Lower leg skin (tissue), 3 donors: ENCODE measurements at regions not wholly inside any gene's neighbourhood (a gene's known extent, or its start where the extent isn't known, plus 50 kb on each side); places are given as distances from the start of the nearest gene placed in this dataset.

Experiments used
- CTCF ChIP-seq, 3 donors: fragments of 450-650 bp; IDR thresholded peaks; one replicate each; pipeline ENCODE4 v1.5.1; 2016; ENCODE audit warnings: antibody characterized with exemption in 3 of 3, mild to moderate bottlenecking in 3 of 3, moderate library complexity in 2 of 3
- POLR2A ChIP-seq, 2 donors: fragments of 450-650 bp; IDR thresholded peaks; one replicate each; pipeline ENCODE4 v1.6.1; 2016 to 2017; ENCODE audit warnings: antibody characterized with exemption in 2 of 2, mild to moderate bottlenecking in 1 of 2, moderate library complexity in 1 of 2

- TF ChIP-seq CTCF (IDR thresholded peaks at IDR 0.05) (no peak), POLR2A (IDR thresholded peaks at IDR 0.05) (no peak)
These were observed 101.8 kb upstream of the ASB18 start for GRCh38 chr2:236366049-236366387.
